IPS-15b (cell line): ENCODE measurements at regions not wholly inside any gene's neighbourhood (a gene's known extent, or its start where the extent isn't known, plus 50 kb on each side); places are given as distances from the start of the nearest gene placed in this dataset.

Source experiments
- H3K27me3 ChIP-seq: one replicate; pipeline ENCODE4 v1.6.1; 2013; ENCODE audit warnings: low read length; ENCODE audit not compliant: control insufficient read depth, insufficient read depth
- H3K36me3 ChIP-seq: one replicate; pipeline ENCODE4 v1.6.1; 2013; ENCODE audit warnings: low read length; ENCODE audit not compliant: control insufficient read depth, insufficient read depth
- H3K4me1 ChIP-seq: one replicate; pipeline ENCODE4 v1.6.1; 2013; ENCODE audit warnings: mild to moderate bottlenecking, low read length; ENCODE audit not compliant: control insufficient read depth, insufficient read depth
- H3K4me3 ChIP-seq: one replicate; pipeline ENCODE4 v1.5.1; 2013; ENCODE audit warnings: low read depth, low read length
- H3K9ac ChIP-seq: one replicate; pipeline ENCODE4 v1.6.1; 2013; ENCODE audit warnings: low read depth, mild to moderate bottlenecking, low read length
- H3K9me3 ChIP-seq: one replicate; pipeline ENCODE4 v1.6.1; 2013; ENCODE audit warnings: mild to moderate bottlenecking, low read length; ENCODE audit not compliant: control insufficient read depth, insufficient read depth

- no peaks in the 10 kb centered on the region for H3K27me3 ChIP-seq
- no peak overlapping the region for H3K9ac ChIP-seq
- H3K36me3 ChIP-seq: no peaks in the 10 kb centered on the region
- no peaks in the 10 kb centered on the region for H3K9me3 ChIP-seq
- H3K4me1 ChIP-seq: no peaks in the 10 kb centered on the region
- no peak overlapping the region for H3K4me3 ChIP-seq
Measured at GRCh38 chr6:9002833-9003232, 567.5 kb upstream of the SLC35B3 start.

- Histone ChIP-seq H3K4me1 (no peaks in the 10 kb centered on the region), H3K4me3 (no peak overlapping the region), H3K36me3 (no peaks in the 10 kb centered on the region), H3K9me3 (no peaks in the 10 kb centered on the region), H3K27me3 (no peaks in the 10 kb centered on the region), H3K9ac (no peak overlapping the region)
Measured at GRCh38 chr6:8995156-8995555, 559.8 kb upstream of the SLC35B3 start.

- no peaks in the 10 kb centered on the region for H3K36me3 ChIP-seq
- no peaks in the 10 kb centered on the region for H3K9me3 ChIP-seq
- no peaks in the 10 kb centered on the region for H3K27me3 ChIP-seq
- H3K4me3 ChIP-seq: no peak overlapping the region
- no peak overlapping the region for H3K9ac ChIP-seq
- no peaks in the 10 kb centered on the region for H3K4me1 ChIP-seq
Measured at GRCh38 chr6:8993111-8993510, 557.8 kb upstream of the SLC35B3 start.

GRCh38 chr6:8991844-8992243, 556.5 kb upstream of the SLC35B3 start:
- H3K9ac ChIP-seq: no peak overlapping the region
- H3K4me1 ChIP-seq: no peaks in the 10 kb centered on the region
- H3K36me3 ChIP-seq: no peaks in the 10 kb centered on the region
- no peaks in the 10 kb centered on the region for H3K9me3 ChIP-seq
- no peaks in the 10 kb centered on the region for H3K27me3 ChIP-seq
- no peak overlapping the region for H3K4me3 ChIP-seq

- Histone ChIP-seq H3K4me1 (no peaks in the 10 kb centered on the region), H3K36me3 (no peaks in the 10 kb centered on the region), H3K27me3 (no peaks in the 10 kb centered on the region), H3K9ac (no peak overlapping the region), H3K9me3 (no peaks in the 10 kb centered on the region), H3K4me3 (no peak overlapping the region)
Measured at GRCh38 chr6:8990075-8990474, 554.7 kb upstream of the SLC35B3 start.

GRCh38 chr6:8983202-8983688, 547.9 kb upstream of the SLC35B3 start:
- H3K9ac ChIP-seq: no peak overlapping the region
- peaks cover 4% of the 10 kb centered on the region for H3K27me3 ChIP-seq
- H3K9me3 ChIP-seq: no peaks in the 10 kb centered on the region
- H3K36me3 ChIP-seq: no peaks in the 10 kb centered on the region
- H3K4me1 ChIP-seq: peaks cover 6% of the 10 kb centered on the region
- H3K4me3 ChIP-seq: no peak overlapping the region

GRCh38 chr6:8982668-8983067, 547.3 kb upstream of the SLC35B3 start:
- no peaks in the 10 kb centered on the region for H3K9me3 ChIP-seq
- no peak overlapping the region for H3K9ac ChIP-seq
- no peak overlapping the region for H3K4me3 ChIP-seq
- no peaks in the 10 kb centered on the region for H3K36me3 ChIP-seq
- H3K27me3 ChIP-seq: peaks cover 4% of the 10 kb centered on the region
- H3K4me1 ChIP-seq: peaks cover 6% of the 10 kb centered on the region

- no peaks in the 10 kb centered on the region for H3K27me3 ChIP-seq
- no peak overlapping the region for H3K9ac ChIP-seq
- H3K36me3 ChIP-seq: no peaks in the 10 kb centered on the region
- no peaks in the 10 kb centered on the region for H3K9me3 ChIP-seq
- H3K4me3 ChIP-seq: no peak overlapping the region
- no peaks in the 10 kb centered on the region for H3K4me1 ChIP-seq
Measured at GRCh38 chr6:8973395-8973794, 538.0 kb upstream of the SLC35B3 start.

- no peaks in the 10 kb centered on the region for H3K36me3 ChIP-seq
- H3K27me3 ChIP-seq: no peaks in the 10 kb centered on the region
- H3K4me3 ChIP-seq: no peak overlapping the region
- H3K9me3 ChIP-seq: no peaks in the 10 kb centered on the region
- H3K4me1 ChIP-seq: no peaks in the 10 kb centered on the region
- no peak overlapping the region for H3K9ac ChIP-seq
Measured at GRCh38 chr6:8969747-8970146, 534.4 kb upstream of the SLC35B3 start.

- Histone ChIP-seq H3K4me1 (no peaks in the 10 kb centered on the region), H3K9me3 (no peaks in the 10 kb centered on the region), H3K4me3 (no peak overlapping the region), H3K9ac (no peak overlapping the region), H3K27me3 (no peaks in the 10 kb centered on the region), H3K36me3 (no peaks in the 10 kb centered on the region)
Measured at GRCh38 chr6:8958894-8959511, 523.7 kb upstream of the SLC35B3 start.

- no peaks in the 10 kb centered on the region for H3K27me3 ChIP-seq
- H3K9ac ChIP-seq: no peak overlapping the region
- no peaks in the 10 kb centered on the region for H3K36me3 ChIP-seq
- H3K4me1 ChIP-seq: peaks cover 3% of the 10 kb centered on the region
- H3K4me3 ChIP-seq: no peak overlapping the region
- H3K9me3 ChIP-seq: no peaks in the 10 kb centered on the region
Measured at GRCh38 chr6:8953310-8953709, 518.0 kb upstream of the SLC35B3 start.

- H3K36me3 ChIP-seq: no peaks in the 10 kb centered on the region
- peaks cover 3% of the 10 kb centered on the region for H3K4me1 ChIP-seq
- H3K4me3 ChIP-seq: no peak overlapping the region
- H3K9ac ChIP-seq: no peak overlapping the region
- no peaks in the 10 kb centered on the region for H3K27me3 ChIP-seq
- H3K9me3 ChIP-seq: no peaks in the 10 kb centered on the region
Measured at GRCh38 chr6:8948733-8949132, 513.4 kb upstream of the SLC35B3 start.
